Effector CD8-positive, alpha-beta T cell (primary cell): ENCODE measurements at regions not wholly inside any gene's neighbourhood (a gene's known extent, or its start where the extent isn't known, plus 50 kb on each side); places are given as distances from the start of the nearest gene placed in this dataset.

ENCODE experiments used
- DNase-seq: peaks from one replicate; lab custom pipeline; 2025; lab: John Stamatoyannopoulos, UW

DNA sequence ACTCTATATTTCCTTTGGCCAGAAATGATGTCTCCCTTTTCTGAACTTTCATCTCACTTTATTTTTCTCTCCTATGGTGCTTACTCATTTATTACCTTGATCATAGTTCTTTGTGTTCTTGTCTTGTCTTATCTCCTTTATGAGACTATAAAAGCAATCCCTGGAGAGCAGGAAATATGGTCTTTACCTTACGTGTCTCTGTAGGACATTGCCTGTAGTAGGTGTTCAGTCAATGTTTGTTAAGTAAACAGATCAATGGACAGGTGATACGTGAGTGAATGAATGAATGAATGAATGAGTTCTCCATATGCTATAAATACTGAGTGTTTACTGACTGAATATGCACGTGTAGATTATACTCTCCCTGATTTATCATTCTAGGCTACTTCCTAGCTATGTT lies 193.7 kb upstream of the HMGA2 start:
- DNase-seq, result no peak

DNA sequence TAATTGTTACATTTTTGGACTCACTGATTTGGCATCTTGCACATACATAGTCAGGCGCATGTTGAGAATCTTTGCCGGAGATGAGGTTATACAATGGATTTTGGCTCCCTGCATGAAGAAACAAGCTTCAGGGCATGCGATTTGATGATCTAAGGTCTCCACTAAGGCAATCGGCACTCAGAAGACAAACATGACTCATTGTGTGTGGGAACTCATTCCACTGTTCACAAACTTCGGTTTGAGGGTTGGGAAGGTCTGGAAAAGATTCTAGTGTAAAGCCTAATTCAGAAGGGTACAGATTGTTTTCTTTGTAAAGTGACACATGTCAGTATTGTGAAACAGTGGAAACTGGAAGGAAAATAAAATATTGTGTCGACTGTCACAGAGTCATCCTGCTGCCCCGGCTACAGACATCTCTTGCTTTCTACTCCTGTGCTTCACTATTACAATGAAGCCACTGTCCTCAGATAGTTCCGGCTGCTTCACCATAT lies 192.6 kb upstream of the HMGA2 start:
- DNase-seq, result no peak

DNA sequence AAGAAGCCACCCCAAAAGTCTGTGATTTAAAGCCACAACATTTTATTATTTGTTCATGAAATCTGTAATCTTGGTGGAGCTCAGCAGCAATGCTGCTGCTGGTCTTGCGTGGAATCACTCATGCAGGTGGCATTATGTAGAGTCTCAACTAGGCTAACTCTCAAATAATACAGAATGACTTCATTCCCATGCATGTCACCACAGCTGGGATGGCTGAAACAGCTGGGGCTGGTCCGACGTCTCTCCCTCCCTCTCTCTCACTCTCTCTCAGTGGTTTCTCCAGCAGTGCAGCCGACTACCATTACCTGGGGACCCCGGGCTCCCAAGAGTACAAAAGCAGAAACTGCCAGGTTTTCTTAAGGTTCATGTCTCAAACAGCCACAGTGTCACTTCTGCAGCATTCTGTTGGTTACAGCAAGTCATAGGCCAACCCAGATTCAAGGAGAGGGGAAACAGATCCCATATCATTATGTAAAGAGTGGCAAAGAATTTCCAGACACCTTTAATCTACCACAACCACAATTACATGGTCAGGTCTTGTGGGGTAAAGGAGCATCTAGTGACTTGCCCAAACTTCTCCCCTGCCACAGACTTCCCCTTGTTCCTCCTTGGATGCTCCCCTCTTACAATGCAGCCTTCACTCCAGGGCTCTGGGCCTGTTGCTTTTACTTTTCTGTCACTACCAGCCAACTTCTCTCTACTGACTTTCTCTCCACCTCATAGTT lies 192.0 kb upstream of the HMGA2 start:
- DNase-seq, result no peak

DNA sequence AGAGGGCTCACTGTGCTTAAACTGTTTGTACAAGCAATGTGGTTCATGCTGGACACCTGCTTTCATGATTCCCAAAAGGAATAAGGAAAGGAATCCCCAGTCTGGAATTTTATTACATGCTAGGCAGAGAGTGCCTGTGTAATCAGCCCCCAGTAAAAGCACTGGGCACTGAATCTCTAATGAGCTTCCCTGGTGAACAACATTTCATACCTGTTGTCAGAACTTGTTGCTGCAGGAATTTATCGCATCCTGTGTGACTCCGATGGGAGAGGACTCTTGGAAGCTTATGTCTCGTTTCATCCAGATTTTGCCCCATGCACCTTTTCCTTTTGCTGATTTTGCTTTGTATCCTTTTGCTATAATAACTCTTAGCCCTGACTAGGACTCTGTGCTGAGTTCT lies 190.2 kb upstream of the HMGA2 start:
- no peak for DNase-seq

DNA sequence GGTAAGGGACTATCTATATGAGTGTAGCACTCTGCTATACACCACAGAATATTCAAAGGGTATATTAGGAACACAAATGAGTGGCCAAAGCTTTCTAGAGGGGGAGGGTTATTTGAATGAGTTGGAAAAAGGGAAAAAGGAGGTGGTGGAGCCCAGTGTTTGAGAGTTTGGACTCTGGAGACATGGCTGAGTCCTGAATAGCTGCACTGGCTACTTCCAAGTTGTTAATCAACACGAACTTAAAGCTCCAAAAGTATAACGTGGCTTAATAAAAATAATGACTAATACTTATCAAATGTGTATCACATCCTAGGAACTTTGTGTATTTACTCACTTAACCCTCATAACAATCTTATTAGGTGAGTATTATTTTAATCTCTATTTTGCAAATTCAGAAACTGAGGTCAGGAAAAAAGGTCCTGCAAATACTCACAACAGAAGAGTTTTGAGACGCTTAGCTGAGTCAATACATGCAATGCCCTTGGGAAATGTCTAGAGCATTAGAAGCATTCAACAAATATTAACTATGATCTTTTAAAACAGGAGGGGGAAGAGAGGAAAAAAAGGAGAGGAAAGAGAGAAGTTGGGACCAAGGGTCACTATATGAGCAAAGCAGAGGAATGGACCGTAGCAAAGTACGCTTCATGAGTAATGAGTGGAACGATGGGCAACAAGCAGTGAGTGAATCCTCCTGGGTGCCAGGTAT lies 189.5 kb upstream of the HMGA2 start:
- DNase-seq, result no peak

DNA sequence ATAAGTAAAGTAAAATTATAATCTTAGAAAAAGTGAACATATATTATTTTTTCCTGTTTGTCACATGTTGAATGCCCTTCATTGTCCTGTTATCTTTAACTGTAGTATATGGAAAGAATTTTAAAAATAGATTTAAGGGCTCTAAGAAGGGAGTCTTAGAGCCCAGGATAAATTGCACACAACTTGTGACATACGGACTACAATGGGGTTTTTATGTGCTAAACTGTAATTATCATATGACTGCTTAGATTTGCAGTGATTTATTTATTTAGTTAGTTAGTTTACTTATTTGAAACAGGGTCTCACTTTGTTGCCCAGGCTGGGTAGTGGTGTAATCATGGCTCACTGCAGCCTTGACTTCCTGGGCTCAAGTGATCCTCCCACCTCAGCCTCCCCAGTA lies 187.8 kb upstream of the HMGA2 start:
- DNase-seq, result no peak

DNA sequence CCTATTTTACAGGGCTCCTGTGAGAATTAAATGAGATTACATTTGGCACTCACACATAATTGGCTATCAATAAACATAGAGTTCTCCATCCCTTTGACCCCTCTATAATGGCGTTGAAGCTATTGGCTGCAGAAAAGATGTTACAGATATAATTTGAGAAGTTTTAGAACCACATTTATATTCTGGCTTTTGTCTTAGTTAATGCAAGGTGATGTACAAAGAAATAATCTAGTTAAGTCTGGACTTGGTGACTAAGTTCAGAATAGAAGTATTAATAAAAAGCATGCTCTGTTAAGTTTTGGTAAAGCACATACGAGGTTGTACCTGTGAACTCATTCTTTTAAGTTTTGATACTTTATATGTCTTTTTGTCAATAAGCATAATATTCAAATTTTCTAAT lies 187.1 kb upstream of the HMGA2 start:
- DNase-seq, result no peak

DNA sequence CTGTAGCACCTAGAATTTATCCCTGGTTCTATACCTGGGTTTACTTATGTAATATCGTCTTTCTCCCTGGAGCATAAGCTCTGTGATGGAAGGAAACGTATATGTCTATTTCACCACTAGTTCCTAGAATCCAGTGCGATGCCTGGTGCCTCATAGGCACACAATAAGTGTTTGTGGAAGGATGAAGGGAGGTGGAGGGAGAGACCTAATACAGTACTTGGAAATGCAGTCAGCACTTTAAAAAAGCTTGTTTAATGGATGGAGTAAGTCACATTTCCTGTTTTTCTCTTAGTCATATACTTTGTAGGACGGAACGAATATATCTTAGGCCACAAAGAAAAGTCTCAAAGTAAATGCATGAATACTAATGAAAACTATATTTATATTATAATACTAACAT lies 186.5 kb upstream of the HMGA2 start:
- no peak for DNase-seq

DNA sequence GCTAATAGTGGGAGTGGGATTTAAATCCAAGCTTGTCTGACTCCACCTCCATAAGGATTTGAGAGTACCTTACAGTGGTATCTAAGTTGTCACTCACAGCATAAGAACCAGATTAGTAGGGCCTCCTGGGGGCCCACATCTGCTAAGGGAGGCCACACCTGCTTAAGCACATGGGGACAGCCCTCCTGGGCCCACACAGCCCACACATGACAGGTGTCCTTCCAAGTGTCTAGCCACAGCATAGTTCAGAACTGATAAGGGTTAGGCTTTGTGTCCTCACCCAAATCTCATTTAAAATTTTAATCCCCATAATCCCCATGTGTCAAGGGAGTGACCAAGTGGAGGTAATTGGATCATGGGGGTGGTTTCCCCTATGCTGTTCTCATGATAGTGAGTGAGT lies 186.0 kb upstream of the HMGA2 start:
- no peak for DNase-seq

DNA sequence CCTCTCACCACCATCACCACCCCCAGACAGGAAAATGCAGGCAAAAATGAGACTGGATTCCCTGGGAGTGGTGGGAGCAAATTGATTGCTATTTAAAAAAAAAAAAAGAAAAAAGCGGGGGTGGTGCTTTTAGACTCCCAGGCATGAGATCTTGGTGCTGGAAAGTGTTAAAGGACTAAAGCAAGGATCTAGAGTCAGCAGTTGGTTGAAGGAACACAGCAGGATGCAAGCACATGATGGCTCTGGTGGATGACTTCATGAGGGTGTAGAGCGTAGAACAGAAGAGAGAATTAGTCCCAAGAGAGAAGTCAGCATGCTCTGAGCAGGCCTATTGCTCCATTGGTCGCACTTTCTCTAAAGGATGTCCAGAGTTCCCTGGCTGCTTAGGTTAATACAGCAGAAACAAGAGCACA lies 183.8 kb upstream of the HMGA2 start:
- no peak for DNase-seq

DNA sequence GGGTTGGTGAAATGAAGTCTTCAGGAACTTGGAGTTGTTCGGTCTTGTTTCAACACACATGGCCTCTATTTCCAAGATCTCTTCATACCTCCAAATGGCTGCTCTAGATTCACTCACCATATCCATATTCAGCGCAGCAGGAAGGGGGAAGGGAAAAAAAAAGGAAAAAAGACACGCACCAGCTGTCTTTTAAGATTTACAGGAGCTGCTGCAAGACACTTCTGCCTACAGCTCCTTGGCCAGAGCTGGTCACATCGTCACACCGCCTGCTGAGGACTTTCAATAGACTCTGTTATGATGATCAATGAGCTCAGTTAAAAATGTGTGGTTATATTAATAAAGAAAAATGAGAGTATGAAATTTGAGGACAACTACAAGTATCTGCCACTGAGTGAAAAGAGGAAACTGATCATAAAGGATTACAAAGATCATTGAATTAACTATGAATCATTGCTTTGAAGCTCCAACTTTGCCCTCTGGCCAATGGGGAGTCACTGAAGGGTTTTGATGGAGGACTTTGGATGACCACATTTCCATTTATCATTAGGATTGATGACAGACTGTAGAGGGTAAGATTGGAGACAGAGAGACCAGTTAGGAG lies 182.1 kb upstream of the HMGA2 start:
- no peak for DNase-seq

DNA sequence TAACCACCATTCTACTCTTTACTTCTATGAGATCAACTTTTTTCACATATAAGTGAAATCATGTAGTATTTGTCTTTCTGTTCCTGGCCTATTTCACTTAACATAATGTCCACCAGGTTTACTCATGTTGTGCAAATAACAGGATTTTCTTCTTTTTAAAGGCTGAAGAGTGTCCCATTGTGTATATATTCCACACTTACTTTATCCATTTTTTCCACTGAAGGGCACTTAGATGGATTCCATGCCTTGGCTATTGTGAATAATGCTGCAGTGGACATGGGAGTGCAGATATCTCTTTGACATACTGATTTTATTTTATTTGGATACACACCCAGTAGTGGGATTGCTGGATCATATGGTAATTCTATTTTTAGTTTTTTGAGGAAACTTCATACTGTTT lies 181.1 kb upstream of the HMGA2 start:
- no peak for DNase-seq

DNA sequence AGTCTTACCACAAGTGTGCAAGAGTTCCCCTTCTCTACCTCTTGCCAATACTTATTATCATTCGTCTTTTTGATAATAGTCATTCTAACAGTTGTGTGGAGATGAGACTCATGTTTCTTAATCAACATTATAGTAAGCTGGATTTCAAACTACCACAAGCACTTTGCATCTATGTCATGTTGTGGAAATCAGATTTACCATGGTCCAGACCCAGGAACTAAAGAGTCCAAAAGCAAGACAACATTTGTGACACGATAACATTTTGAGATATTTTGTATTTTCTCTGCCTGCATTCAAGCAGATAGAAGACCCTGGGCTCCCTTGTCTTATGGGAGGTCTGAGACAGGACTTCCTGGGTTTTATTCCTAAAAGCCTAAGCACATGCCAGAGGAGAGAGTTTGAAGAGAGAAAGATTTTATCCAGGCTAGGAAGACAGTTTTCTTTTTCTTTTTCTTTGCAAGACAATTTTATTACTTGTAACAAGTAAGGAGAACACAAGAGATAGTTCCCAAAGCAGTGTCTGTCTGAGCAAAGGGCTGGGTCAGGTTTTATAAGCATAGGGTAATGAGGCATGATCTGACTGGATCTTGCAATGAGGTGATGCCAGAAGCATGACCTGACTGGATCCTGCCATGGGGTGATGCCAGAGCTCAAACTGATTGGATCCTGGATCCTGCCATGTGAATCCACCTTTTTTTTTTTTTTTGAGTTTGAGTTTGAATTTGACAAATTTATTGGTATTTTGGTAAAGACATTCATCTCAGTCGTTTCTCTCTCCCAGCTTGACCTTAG lies 180.5 kb upstream of the HMGA2 start:
- DNase-seq, result no peak

DNA sequence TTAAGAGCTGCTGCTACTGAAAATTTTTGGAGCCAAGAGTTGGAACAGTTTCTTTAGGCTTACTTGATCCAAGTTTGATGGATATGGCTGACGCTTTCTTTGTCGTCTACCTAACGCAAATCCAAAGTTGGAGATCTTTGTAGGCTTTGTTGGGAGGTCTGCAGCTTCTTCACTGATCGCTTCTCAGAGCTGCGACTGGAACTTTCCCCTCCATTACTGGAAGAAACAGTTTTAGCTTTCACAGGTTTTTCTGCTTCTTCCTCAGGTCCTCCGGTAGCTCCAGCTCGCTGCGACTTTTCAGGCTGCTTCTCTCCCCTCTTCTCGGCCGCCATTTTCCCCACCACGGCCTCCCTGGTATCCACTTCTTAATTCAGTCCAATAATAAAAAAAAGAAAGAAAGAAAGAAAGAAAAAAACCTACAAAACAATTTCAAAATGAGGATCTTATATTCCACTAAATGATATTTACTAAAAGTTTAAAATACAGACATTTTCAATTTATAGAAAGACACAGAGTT lies 178.1 kb upstream of the HMGA2 start:
- DNase-seq, result no peak

DNA sequence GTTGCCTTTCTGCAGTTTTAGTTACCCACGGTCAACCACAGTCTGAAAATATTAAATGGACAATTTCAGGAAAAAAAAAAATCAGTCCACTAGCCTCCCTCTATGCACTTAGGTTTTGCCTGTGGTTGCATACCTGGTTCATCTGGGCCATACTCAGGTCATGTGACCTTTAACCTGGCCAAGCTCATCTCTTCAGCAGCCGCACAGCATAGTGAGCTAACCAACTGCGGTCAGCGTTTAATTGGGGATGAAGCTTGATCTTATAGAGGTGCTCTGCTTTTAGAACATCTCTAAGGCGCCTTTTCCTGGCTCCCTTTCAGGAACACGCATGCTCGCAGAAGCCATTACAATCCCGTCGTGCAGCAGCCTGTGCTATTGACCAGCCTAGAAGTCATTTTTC lies 177.2 kb upstream of the HMGA2 start:
- no peak for DNase-seq

DNA sequence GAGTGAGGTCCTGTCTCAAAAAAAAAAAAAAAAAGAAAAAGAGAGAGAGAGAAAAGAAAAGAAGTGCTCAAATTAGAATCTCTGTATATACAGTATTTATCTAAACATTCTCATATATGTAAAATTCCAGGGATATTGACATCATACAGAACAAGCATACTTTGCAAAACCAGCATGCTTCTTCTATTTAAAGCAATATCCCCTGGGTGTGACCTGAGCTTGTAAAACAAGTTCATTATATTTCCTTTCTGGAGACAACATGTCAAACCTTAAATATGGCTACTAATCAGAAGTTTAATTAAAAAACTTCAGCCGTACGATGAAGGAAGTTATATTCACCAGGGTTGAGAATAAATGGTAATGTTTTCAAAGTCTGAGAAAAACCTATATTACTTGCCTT lies 175.8 kb upstream of the HMGA2 start:
- DNase-seq, result no peak

DNA sequence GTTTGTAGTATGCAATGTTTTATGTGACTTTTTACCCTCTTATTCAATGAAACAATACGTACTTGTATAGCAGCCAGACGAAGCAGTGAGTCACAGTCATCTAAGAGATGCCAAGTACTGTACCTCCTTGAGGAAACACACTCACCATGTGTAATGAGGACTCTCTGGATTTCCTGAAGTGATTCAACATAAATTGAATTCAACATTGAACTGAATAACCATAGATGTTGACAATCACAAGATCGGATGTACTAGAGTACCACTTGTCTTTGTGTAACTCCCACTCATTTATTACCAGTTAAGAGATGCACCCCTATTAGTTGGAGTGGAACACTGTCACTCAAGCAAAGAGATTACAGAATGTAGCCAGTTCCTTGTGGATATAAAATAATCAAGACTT lies 175.2 kb upstream of the HMGA2 start:
- no peak for DNase-seq

DNA sequence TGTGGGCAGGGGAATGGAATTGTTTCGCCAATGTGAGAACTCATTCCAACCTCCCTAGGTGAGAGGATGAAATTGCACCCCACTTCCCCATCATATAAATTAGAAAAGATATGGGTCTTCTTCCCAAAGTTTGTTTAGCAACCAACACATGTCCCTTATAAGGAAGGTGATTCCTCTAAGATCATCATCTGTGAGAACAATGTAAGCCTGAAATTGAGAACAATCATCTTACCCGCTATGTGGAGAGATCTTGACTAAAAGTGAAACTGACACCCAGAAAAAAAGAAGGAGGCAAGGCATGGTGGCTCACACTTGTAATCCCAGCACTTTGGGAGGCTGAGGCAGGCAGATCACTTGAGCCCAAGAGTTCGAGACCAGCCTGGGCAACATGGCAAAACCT lies 173.2 kb upstream of the HMGA2 start:
- no peak for DNase-seq

DNA sequence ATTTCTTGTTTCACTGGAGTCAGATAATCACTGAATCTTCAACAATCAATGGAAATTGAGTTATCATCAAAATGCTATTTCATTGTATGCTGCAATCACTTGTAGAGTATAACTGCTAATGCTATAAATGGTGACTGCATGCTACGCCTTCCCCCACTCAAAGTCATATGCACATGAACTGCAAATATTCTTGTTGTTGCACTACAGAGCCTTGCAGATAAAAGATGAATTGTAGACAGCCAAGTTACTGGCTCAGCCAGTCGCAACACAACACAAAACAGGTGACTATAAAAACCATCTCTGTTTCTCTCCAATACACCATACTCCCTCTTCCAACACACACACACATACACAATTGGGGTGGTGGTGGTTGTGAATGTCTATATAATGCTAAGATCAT lies 171.0 kb upstream of the HMGA2 start:
- no peak for DNase-seq

DNA sequence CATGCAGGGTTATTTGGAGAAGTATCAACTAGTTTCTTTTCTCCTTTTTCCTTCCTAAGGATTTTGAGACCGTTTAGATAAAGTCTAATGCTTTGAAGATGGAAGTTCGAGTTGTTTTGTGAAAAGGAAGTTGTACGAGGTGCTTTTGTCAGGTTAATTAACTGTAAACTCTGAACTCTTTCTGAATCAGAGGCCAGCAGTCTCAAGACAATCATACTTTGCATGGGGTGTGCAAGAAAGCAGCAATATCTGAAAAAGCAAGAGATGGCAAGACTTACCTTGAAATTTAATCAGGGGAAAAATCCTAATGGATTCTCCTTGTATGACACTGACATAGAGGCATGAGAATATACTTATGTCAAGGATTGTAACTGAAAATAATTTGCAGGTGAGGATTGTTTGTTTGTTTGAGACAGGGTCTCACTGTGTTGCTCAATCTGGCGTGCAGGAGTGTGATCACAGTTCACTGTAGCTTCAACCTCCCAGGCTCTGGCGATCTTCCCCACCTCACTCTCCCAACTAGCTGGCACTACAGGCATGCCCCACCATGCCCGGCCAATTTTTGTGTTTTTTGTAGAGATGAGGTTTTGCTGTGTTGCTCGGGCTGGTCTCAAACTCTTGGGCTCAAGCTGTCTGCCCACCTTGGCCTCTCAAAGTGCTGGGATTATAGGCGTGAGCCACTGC lies 170.2 kb upstream of the HMGA2 start:
- DNase-seq, result no peak

DNA sequence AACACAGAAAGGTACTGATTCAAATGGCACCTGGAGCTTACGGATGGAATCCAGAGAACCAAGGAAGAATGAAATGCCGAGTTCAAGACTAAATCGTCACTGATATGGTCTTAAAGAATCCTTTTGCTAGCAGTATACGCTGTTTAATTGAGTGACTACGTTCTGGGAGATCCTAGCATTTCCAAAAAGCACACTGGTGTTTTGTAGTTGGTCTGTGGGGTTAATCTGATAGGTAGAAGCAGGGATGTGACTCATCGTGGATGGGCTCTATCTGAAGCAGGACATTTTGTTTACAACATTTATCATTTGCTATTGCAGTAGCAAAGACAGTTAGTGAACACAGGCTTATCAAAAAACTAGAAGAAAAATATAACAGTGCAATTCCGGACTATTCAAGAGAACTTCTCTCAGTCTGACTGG lies 169.2 kb upstream of the HMGA2 start:
- DNase-seq, result no peak
